ENCODE measurements at regions not wholly inside any gene's neighbourhood (a gene's known extent, or its start where the extent isn't known, plus 50 kb on each side); places are given as distances from the start of the nearest gene placed in this dataset.
"Not testable (repeated sequence)": the region's sequence is repeated elsewhere in the genome, so short reads cannot be mapped to it uniquely, and the experiment has no call there.

DNA sequence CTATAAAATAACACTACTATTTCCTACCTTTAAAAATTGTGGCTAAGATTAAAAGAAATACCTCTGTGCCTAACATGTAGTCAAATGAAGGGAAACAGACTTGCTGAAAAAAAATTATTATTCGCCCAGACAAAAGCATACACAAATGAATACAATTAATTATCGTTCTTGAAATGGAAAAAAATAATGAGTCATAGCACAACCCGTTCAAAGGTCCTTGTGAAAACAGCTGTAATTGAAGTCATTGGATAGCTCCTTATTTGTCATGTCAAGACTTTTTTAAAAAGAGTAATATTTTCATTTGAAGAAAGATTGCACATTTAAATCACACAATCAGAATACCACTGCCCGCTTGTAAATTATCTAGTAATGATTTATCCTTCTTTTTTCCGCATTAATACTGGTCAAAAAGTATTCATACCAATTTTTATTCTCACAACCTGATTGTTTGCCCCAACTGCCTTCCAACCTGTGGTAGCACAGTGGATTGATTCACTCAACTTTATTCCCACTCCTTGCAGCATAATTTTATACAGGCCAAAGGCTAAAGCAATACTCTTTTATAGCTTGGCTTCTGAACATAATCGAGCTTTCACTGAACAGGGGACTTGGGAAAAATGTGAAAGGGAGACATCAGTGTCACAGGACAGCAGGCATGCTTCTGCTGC lies 655.2 kb upstream of the MAP3K7 start:
- no peak for DNase-seq

DNA sequence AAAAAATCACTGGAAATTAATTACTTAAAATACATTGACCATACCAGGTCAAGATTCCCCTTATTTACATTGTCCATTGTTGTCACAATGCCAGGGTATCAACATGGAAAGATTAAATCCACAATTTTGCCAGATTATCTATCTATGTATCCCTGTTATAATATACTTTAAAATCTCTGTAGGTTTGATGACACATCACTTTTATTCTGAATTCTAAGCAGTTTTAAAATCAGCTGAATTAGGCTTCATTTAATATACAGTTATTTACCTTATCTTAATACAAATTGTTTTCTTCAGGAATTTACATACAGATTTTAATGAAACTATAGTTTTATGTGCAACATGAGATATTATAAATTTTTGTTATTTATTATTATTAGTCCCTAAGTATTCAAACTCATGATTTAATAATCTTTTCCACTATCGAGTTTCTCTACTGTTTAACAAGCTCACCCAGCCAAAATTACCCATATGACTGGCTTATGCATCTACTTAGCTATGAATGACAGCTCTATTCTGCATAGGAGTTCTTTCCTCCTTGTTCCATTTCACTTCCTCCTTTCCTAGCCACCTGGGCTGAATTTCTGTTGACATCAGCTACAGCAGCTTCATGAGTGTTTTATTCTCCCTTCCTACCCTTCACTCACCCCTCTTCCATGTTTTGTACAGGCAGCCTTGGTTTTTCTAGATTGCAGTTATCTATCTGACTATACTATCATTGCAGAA lies 654.2 kb upstream of the MAP3K7 start:
- DNase-seq: no peak

DNA sequence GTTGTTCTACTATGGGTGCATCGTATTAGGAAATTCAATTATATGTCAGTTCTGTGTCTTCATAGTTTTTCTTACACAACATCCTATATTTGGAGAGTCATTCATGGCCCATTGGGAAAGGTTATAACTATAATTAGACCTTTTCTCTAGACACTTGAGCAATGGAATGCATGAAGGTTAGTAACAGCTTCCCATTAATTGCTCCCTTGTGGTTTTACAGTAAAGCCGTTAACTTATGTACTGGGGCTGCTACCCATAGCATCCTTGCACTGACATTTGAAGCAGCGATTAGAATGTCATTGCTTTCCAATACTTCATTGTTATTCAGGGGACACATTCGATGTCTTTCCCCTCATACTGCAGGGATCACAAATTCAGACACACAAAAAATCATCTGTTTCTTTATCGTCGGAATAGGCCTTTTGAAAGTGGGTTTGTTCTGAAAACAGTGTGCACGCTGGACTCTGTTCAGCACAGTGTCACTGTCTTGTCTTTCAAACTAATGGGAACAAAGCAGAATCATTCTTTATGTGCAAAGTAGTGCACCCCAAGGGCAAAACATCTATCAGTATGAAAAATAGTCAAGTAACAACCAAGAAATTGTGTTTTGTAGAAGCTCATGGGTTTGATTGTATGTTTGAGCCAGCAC lies 634.3 kb upstream of the MAP3K7 start:
- no peak for DNase-seq

DNA sequence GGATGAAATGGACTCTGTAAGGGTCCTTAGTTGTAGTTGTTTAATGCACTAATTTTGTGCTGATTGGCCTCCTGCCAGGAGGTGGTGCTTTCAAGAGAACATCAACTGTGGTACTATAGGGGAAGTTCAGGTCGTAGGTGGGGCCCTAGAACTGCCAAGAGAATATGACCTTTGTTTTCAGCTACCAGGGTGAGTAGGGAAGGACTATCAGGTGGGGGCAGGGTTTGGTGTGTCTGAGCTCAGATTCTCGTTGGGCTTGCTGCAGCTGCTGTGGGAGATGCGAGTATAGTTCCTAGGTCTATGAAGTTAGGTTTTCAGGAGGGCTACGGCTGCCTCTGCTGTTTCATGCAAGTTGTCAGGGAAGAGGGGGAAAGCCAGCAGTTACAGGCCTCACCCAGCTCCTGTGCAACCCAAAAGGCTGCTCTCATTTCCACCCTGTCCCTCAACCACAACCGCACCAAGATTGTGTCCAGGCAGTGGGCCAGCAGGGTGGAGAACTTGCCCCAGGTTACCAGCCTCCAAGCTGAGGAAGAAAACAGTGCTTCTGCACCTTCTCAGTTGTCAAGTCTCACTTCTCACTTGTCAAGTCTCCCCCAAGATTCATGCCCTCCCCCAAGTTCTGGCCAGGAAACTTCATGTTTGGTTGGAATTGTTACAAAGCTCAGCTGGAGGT lies 626.5 kb upstream of the MAP3K7 start:
- DNase-seq: no peak

DNA sequence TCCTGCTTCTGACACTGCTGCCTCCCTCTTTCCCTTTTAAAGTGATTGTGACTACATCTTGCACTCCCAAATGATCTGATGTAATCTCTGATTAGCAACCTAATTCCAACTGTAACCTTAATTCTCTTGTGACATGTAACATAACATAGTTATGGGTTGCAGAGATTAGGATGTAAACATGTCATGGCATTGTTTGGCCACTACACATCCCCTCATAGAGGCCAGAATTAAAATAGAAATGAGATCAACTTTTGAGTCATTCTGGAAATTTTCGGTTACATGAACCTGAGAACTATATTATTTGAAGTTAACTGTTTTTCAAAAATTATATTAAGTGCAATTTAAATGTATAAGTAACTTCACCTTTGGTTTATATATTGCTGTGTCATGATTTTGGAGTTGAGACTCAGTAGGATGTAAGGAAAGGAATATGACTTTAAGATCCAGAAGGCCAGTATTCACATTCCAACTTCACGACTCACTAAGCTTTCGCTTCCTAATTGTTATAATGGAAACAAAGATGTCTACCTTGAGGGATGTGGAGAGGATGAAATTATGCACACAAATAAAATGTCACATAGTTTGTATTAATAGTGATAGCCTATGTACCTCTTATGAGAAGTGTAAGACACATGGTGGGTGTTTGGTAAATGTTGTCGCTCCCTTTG lies 611.9 kb upstream of the MAP3K7 start:
- no peak for DNase-seq

DNA sequence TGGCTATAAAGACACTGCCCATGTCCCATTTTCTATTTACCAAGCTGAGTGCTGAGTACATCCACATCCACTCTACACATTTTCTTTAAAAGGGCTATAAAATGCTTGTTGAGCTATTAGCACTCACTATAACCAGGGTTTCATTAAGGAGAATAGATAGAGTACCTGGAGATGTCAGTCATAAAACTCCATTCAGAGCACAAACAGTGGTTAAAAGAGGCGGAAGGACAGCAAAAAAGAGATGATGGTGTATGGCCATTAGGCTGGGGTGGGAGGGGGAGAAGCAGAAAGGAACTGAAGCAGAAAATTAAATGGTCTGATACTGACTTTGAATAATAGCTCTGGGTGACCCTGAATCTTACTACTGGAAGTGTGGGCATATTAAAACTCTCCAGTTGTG lies 609.9 kb upstream of the MAP3K7 start:
- no peak for DNase-seq

DNA sequence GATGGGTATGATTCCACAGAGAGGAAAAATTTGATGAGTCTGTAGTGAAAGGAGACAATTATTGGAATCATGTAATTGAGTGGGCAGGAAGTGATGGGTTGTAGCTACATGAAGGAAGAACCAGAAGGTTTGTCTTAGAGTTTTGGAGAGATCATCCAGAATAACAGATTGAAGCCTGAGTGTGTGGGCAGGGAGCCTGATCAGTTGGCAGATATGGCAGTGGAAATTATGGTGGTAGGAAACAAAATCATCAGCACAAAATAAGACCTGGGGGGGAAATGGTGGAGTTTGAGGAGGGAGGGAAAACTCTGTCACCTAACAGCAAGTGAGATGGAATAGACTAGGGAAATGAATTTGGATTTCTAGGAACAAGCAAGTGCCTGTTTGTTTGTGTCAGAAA lies 606.6 kb upstream of the MAP3K7 start:
- no peak for DNase-seq

DNA sequence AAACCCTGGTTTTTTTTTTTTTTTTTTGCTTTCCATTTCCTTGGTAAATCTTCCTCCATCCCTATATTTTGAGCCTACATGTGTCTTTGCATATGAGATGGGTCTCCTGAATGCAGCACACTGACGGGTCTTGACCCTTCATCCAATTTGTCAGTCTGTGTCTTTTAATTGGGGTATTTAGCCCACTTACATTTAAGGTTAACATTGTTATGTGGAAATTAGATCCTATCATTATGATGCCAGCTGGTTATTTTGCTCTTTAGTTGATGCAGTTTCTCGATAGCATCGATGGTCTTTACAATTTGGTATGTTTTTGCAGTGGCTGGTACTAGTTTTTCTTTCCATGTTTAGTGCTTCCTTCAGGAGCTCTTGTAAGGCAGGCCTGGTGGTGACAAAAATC lies 603.2 kb upstream of the MAP3K7 start:
- not testable (repeated sequence) for DNase-seq

DNA sequence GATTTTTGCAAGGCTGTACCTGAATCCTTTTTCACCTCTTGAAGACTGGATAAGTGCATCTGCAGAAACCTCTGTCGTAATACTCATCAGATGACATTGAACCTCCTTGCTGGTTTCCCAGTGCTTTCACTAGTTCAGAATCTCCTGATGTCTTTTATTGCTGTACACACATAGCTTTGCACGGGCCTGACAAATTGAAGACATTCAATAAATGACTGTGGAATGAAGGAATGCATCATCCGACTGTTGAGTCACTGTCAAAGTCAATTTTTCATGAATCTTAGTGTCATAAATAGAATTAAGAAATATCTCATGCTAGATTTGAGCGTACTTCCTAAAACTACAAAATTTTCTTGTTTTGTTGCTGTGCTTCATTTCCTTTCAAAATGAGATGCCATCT lies 598.2 kb upstream of the MAP3K7 start:
- DNase-seq: no peak

DNA sequence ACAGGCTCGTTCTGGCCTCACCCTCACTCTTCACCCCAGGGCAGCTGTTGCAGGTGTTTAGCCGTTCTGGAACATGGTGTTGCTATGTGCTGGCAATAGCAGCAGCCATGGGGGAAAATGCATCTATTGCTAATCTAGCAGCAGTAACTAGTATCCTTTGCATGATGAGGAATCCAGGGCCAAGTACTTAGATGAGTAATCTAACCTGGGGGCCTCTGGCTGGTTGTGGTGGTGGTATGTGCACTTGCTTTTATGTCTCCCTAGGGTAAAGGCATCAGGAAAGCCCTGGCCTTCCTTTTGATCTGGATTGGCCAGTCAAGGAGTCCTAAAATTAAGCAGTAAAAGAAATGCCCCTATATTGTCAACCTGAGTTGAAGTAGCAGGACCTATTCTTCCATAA lies 594.5 kb upstream of the MAP3K7 start:
- no peak for DNase-seq

DNA sequence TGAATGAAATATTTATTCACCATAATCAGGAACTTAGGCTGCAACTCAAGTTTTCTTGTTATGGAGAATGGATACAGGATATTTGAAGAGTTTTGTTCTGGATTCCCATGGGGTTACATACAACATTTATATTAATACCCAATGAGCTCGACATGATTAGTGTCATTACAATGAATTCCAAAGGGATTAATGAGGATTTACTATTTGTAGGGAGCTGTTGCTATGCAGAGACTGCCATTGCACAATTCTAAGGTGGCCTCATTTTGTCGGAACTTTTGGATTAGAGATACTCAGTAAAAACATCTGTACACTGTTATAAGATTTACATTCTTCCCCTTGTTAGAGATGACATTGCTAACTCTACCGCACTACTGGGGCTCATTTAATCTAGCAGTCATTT lies 586.8 kb upstream of the MAP3K7 start:
- no peak for DNase-seq

DNA sequence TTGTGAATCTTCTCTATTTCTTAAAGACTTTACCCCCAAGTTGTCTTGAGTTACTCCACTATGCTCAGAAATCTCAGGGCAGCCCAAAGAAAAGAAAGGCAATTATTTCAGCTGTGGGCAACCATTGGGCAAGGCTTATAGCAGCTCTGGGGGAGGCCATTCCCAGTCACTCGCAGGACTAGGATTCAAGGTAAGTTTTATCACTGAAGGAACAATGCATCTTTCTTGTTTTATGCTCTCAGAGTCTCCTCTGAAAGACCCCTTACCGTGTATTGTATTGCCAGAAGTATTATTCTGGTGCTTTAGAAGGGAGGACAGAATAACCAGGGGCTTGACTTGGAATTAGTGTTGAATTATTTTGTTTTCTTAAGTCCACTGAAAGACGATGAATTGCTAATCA lies 586.3 kb upstream of the MAP3K7 start:
- DNase-seq: no peak

DNA sequence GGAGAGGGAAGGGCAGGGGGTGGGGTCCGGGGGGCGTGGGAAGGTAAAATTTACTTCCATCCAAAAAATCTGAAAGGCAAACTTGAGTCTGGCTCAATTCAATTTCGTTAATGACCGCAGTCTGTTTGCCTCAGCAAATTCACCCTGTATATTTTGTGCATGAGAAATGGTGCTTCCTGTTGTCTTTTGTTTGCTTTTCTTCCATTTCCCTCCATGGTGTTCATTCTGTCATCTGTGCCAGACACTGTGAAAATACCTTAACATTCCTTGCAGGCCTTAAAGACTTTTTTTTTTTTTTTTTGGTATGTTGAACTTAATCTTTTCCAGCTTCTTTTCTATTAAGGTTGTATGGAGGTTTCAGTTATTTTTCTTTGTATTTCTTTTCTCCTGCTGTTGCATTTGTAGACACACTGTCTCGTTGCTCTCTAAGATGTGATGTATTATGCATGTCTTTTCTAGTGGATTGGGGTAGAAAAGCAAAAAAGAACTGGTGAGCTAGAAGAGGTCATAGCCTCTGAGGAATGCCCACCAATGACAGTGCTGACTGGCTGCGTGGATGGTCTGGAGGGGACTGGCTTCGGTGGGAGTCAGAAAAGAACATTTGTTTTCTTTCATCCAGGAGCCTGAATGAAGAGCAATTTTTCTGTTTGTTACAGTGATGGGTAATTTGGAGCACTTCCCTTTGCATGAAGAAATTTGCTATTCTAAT lies 585.0 kb upstream of the MAP3K7 start:
- DNase-seq: peak; percentile 1

DNA sequence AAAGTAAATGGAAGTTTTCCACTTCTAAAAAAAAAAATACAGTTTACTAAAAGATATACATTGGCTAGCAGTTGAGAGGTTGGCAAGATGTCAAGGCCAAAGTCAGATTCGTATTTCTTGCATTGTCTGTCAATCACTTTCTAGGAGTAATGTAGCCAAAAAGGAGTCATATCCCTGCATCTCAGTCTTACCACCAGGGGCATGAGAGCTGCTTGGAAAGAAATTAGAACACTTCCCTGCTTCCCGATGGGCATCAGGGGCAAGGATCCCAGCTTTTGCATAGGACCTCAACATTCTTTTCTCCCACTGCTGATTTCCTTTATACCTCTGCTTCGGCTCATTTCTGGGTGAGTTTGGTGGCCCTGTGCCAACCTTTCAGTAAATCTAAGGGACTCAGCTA lies 581.0 kb upstream of the MAP3K7 start:
- DNase-seq: no peak

DNA sequence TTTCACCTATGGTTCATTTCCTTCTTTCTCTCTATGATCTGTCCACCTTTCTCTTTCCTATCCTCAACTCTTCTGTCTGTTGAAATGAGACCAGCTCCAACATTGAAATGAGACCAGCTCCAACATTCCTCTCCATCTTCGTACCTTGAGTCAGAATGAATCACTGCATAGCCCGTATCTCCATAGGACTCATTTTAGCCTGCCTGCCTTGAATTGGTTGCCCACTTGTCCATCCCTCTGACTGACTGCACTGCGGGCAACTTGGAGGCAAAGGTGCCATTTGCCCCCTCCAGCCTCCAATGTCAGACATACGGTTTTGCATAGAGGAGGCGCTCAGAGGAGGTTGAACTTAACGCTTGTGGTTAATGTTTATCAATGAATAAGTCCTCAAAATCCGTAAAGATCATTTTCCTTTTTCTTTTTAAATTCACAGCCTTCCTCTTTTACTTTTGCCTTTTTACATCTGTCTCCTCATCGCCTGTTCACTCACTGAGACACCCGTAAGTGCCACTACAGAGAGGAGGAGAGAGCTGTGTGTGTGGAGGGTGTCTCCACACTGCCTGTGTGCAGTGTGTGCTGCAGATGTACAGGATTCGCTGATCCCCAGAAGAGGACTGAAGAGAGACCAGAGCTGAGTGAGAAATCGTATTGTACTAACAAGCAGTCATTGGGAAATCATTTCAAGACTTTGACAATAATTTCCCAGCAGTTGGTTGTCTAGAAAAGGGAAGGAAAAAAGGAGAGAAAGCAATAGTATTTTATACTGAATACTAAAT lies 579.6 kb upstream of the MAP3K7 start:
- no peak for DNase-seq

DNA sequence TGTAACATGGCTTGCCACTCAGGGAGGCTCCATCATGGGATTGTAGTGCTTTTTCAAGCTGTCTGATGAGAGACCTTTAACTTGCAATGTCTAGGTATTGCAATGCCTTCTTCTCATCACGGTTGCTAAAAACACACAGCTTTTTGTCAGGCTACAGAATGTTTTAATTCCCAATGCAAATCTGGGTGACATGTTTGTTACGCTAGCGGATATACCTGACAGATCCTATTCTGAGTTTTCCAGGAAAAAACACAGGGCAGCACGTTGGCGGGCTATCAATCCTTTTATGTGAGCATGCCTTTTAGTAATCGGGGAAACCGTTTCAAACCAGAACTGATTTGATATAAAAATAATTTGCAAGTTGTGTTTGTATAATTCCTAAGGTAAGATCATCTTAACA lies 577.2 kb upstream of the MAP3K7 start:
- DNase-seq: no peak

DNA sequence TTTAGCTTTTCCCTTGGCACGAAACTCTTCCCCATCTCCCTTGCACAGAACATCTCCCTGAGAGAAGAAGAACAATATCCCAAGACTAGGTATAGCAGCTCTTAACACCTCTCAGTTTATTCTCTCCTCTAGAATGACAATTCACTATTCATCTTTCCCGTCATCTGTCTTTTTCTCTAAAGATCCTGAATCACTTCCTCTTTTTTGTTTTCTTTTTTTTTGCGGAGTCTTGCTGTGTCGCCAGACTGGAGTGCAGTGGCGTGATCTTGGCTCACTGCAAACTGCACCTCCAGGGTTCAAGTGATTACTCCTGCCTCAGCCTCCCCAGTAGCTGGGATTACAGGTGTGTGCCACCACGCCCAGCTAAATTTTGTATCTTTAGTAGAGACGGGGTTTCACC lies 574.4 kb upstream of the MAP3K7 start:
- DNase-seq: no peak

DNA sequence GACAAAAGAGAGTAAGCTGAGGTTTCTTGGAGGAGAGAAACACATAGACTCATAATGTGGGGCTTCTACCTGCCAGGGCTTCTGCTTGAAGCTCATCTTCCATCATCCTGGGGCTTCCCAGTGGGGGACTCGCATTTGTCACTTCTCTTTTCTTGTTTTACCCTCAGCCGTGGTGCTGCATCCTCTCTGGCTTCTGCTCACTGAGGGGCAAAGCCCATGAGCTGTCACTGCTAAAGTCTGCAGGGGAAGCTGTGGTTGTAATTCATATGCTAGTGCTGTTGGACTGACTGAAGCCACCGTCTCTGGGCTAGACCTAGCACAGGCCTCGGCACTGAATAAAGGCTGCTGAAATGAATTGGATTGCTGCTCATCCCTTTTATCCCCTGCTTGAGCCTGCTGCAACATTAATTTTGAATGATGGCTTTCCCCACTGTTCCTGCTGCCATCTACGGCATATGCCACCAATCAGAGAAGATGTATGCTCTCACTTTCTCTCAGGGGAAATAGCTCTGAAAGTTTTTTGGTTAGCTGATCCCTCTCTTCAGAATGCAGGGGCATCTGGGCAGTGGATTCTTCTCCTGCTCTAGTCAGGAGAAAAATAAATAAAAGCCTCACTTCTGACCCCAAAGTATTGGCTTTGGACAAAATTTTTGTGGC lies 568.4 kb upstream of the MAP3K7 start:
- no peak for DNase-seq

DNA sequence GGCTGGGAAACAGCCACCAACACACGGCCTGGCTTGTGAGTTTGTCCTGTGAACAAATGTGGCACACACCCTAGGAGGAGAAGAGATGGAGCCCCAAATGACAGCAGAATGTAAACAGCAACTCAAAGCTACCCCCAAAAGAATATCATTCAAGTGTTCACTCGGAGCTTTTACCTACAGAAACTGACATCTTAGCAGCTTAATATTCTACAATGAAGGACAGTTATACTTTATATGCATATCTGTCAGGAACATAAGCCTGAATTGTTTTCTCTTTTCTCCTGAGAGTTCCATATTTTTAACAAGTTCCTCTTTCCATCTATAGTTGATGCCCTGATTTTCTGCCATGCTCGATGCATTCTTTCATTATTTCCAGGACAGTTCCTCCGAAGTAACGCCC lies 566.0 kb upstream of the MAP3K7 start:
- no peak for DNase-seq

DNA sequence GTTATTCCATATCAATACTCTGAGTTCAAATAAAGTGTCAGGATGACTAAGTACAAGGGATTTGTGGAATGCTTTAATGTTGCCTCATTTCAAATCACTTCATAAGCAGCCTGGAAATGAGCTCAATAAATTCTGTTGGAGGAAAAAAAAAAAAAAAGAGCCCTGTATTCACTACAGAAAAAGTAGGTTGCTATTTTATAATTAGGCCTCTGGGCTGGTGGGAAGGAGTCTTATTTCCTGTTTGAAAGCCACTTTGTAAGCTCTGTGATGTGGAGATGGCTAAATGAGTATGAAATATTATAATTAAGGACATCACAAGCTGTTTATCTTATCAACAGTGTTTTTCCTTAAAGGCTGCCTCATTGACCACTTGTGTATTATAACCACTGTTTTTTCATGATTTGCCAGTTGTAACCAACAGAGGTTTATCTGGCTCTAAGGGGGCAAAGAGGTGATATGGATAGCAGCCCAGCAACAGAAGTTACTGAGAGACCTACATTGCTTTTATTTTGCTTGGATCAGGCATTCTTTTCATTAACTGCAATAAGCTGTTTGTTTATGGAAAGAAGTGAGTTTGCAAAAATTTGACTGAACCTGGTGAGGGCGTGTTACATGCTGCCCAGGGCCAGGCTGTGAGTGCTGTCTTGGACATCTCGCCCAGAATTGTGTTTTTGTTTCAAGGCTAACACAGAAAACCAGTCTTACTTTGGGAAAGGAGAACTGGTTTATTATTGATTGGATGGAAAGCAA lies 563.3 kb upstream of the MAP3K7 start:
- DNase-seq: no peak

Data from NCI-H146 (cell line).